Karpas-422 (cell line): ENCODE measurements at regions not wholly inside any gene's neighbourhood (a gene's known extent, or its start where the extent isn't known, plus 50 kb on each side); places are given as distances from the start of the nearest gene placed in this dataset.
"Not testable (repeated sequence)": the region's sequence is repeated elsewhere in the genome, so short reads cannot be mapped to it uniquely, and the experiment has no call there.

ENCODE experiments used
- DNase-seq: peaks from one replicate; pipeline ENCODE4 v3.0.0-alpha.2; 2015
- H2AFZ ChIP-seq: fragments of 200-600 bp; sonication (generic); 2 replicates; pipeline ENCODE4 v1.6.1; 2014; ENCODE audit warnings: antibody characterized with exemption, low read length, mixed read lengths
- H3K27ac ChIP-seq: fragments of 200-600 bp; sonication (generic); 2 replicates; pipeline ENCODE4 v1.5.1; 2014; ENCODE audit warnings: mild to moderate bottlenecking, low read length, moderate library complexity
- H3K27me3 ChIP-seq: fragments of 200-600 bp; sonication (generic); 2 replicates; pipeline ENCODE4 v1.6.1; 2014; ENCODE audit warnings: low read length, mixed read lengths
- H3K36me3 ChIP-seq: fragments of 200-600 bp; sonication (generic); 2 replicates; pipeline ENCODE4 v1.6.1; 2014; ENCODE audit warnings: low read length, mixed read lengths; ENCODE audit not compliant: insufficient read depth
- H3K4me1 ChIP-seq: fragments of 200-600 bp; sonication (generic); 2 replicates; pipeline ENCODE4 v1.6.1; 2014; ENCODE audit warnings: mild to moderate bottlenecking, low read length, mixed read lengths
- H3K4me2 ChIP-seq: fragments of 200-600 bp; sonication (generic); 2 replicates; pipeline ENCODE4 v1.6.1; 2014; ENCODE audit warnings: low read length, low read depth, mild to moderate bottlenecking; ENCODE audit not compliant: poor library complexity, severe bottlenecking
- H3K4me3 ChIP-seq: fragments of 200-600 bp; sonication (generic); 2 replicates; pipeline ENCODE4 v1.5.1; 2014; ENCODE audit warnings: mild to moderate bottlenecking, antibody characterized with exemption, low read length, mixed read lengths
- H3K79me2 ChIP-seq: fragments of 200-600 bp; sonication (generic); 2 replicates; pipeline ENCODE4 v1.6.1; 2014; ENCODE audit warnings: mild to moderate bottlenecking, low read length, mixed read lengths
- H3K9ac ChIP-seq: fragments of 200-600 bp; sonication (generic); 2 replicates; pipeline ENCODE4 v1.6.0; 2014; ENCODE audit warnings: low read length
- H3K9me2 ChIP-seq: fragments of 200-600 bp; sonication (generic), shearing (Covaris generic); replicated peaks from 2 replicates; pipeline ENCODE4 v1.6.0; 2014; ENCODE audit warnings: mild to moderate bottlenecking, low read length, moderate library complexity; ENCODE audit not compliant: insufficient read depth
- H3K9me3 ChIP-seq: fragments of 300-700, 200-600 bp; sonication (generic); 2 replicates; pipeline ENCODE4 v1.6.1; 2014; ENCODE audit warnings: low read length, mixed read lengths
- H4K20me1 ChIP-seq: fragments of 200-600 bp; sonication (generic); 2 replicates; pipeline ENCODE4 v1.6.1; 2014; ENCODE audit warnings: mild to moderate bottlenecking, antibody characterized with exemption, low read length, low read depth; ENCODE audit not compliant: insufficient read depth

GRCh38 chr12:4833053-4833452, 76.7 kb upstream of the KCNA1 start:
- Histone ChIP-seq H2AFZ (no peak overlapping the region), H3K4me3 (no peak overlapping the region), H3K9ac (no peak overlapping the region), H3K79me2 (no peaks in the 10 kb centered on the region), H3K4me1 (peaks cover 29% of the 10 kb centered on the region), H3K9me2 (no peaks in the 10 kb centered on the region), H3K9me3 (peaks cover 7% of the 10 kb centered on the region; the same call in 1 of the 2 replicates), H3K4me2 (no peak overlapping the region), H3K36me3 (no peaks in the 10 kb centered on the region), H4K20me1 (no peaks in the 10 kb centered on the region), H3K27me3 (no peaks in the 10 kb centered on the region), H3K27ac (no peak overlapping the region)
- no peak for DNase-seq

DNA sequence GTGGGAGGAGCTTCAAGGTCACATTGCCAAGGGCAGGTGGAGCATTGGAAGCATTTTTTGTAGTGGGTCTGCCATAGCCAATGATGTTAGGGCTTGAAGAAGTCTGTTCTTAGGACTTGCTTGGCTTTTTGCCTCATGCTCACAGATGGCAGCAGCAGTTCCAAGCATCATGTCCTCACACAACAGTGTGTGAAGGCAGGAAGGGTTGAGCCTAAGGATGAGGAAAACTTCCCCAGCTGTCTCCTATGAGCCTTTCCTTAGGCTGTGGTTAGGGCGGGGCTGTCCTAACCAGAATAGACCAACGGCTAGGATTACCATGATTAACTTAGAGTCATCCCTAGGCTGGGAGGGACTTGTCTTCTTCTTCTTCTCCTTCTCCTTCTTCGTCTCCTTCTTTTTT, 76.2 kb upstream of the KCNA1 start:
- Histone ChIP-seq H3K9ac (no peak overlapping the region), H3K4me2 (no peak overlapping the region), H2AFZ (no peak overlapping the region), H3K27ac (no peak overlapping the region), H3K4me1 (peaks cover 24% of the 10 kb centered on the region), H3K27me3 (no peaks in the 10 kb centered on the region), H3K4me3 (no peak overlapping the region), H3K79me2 (no peaks in the 10 kb centered on the region), H4K20me1 (no peaks in the 10 kb centered on the region), H3K9me2 (no peaks in the 10 kb centered on the region), H3K36me3 (no peaks in the 10 kb centered on the region), H3K9me3 (peaks cover 7% of the 10 kb centered on the region; the same call in 1 of the 2 replicates)
- DNase-seq = no peak

- H3K9ac ChIP-seq, H3K9me2 ChIP-seq, H3K36me3 ChIP-seq, H3K9me3 ChIP-seq, DNase-seq, H3K27ac ChIP-seq, H2AFZ ChIP-seq, H3K4me2 ChIP-seq, H3K79me2 ChIP-seq, H3K4me3 ChIP-seq, H3K27me3 ChIP-seq, H4K20me1 ChIP-seq, H3K4me1 ChIP-seq: not testable (repeated sequence)
These were observed 67.3 kb upstream of the KCNA1 start for GRCh38 chr12:4842401-4842800.

- H2AFZ ChIP-seq = no peak overlapping the region
- no peaks in the 10 kb centered on the region for H3K79me2 ChIP-seq
- H3K36me3 ChIP-seq = no peaks in the 10 kb centered on the region
- no peaks in the 10 kb centered on the region for H3K27me3 ChIP-seq
- no peaks in the 10 kb centered on the region for H3K9me2 ChIP-seq
- no peak overlapping the region for H3K4me2 ChIP-seq
- no peaks in the 10 kb centered on the region for H3K9me3 ChIP-seq
- no peaks in the 10 kb centered on the region; the same call in 1 of the 2 replicates for H3K4me1 ChIP-seq
- no peak overlapping the region for H3K27ac ChIP-seq
- no peaks in the 10 kb centered on the region for H4K20me1 ChIP-seq
- no peak overlapping the region for H3K9ac ChIP-seq
- DNase-seq = no peak
- H3K4me3 ChIP-seq = no peak overlapping the region
These were observed 65.8 kb upstream of the KCNA1 start for GRCh38 chr12:4843907-4844306.

DNA sequence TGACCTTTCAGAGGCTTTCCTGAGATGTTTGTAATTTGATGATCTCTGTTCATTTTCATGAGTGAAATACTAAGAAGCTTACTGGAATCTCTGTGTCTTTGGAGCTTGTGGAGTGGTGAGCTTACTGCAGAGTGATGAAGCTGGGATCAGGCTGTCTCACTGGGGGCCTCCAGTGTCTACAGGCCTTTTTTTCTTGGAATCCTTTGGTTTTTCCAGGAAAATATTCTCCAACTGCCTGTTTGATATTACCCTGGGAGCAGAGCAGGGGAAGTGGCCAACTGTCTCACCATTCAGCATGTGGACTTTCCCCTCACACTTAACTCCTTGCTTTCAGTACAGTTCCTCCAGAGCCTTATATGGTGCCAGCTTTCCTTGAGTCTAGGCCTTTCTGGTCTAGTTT, 62.0 kb upstream of the KCNA1 start:
- H3K36me3 ChIP-seq = no peaks in the 10 kb centered on the region
- no peaks in the 10 kb centered on the region for H4K20me1 ChIP-seq
- H3K79me2 ChIP-seq = no peaks in the 10 kb centered on the region
- H3K4me1 ChIP-seq = 0 out of 2 replicates have a peak, but pooled peaks cover 2% of the 10 kb centered on the region
- H3K4me3 ChIP-seq = no peak overlapping the region
- no peak overlapping the region for H3K9ac ChIP-seq
- no peaks in the 10 kb centered on the region for H3K27me3 ChIP-seq
- no peak for DNase-seq
- no peak overlapping the region for H3K27ac ChIP-seq
- no peaks in the 10 kb centered on the region for H3K9me3 ChIP-seq
- no peak overlapping the region for H3K4me2 ChIP-seq
- H3K9me2 ChIP-seq = no peaks in the 10 kb centered on the region
- H2AFZ ChIP-seq = no peak overlapping the region

GRCh38 chr12:4849115-4849541, 60.6 kb upstream of the KCNA1 start:
- Histone ChIP-seq H3K4me1 (0 out of 2 replicates have a peak, but pooled peaks cover 2% of the 10 kb centered on the region), H3K27me3 (no peaks in the 10 kb centered on the region), H3K79me2 (no peaks in the 10 kb centered on the region), H3K9ac (no peak overlapping the region), H3K36me3 (no peaks in the 10 kb centered on the region), H2AFZ (no peak overlapping the region), H3K27ac (no peak overlapping the region), H4K20me1 (no peaks in the 10 kb centered on the region), H3K4me2 (no peak overlapping the region), H3K9me2 (no peaks in the 10 kb centered on the region), H3K4me3 (no peak overlapping the region), H3K9me3 (no peaks in the 10 kb centered on the region)
- peak; percentile 67 for DNase-seq

DNA sequence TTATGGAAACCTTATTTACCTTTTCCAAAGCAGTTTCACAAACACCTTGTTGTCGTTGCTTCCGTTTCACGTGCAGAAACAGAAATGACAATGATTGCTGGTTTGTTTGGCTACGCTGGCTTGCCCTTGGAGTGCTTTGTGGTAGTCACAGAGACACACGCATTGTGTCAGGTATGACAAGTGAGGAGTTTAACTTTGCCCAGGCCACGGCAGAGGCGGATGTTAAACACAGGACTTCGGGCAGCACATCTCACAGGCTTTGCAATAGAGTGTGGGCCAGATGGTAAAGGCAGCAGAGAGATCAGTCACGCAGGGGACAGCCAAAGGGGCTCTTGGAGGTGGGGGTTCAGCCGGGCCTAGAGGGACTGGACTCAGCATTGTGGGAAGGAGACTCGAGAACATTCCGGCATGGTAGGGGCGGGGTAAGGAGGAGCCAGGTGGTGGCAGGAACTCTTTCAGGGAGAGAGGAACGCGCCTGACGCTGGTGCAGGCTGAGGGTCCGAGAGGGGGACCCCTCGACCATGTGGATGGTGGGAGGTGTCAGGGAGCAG, 59.8 kb upstream of the KCNA1 start:
- no peak overlapping the region for H3K27ac ChIP-seq
- H2AFZ ChIP-seq = no peak overlapping the region
- H3K9me2 ChIP-seq = no peaks in the 10 kb centered on the region
- H4K20me1 ChIP-seq = no peaks in the 10 kb centered on the region
- H3K27me3 ChIP-seq = no peaks in the 10 kb centered on the region
- H3K4me3 ChIP-seq = no peak overlapping the region
- H3K4me1 ChIP-seq = 0 out of 2 replicates have a peak, but pooled peaks cover 2% of the 10 kb centered on the region
- no peaks in the 10 kb centered on the region for H3K36me3 ChIP-seq
- no peak for DNase-seq
- H3K9ac ChIP-seq = no peak overlapping the region
- H3K79me2 ChIP-seq = no peaks in the 10 kb centered on the region
- H3K9me3 ChIP-seq = no peaks in the 10 kb centered on the region
- no peak overlapping the region for H3K4me2 ChIP-seq

DNA sequence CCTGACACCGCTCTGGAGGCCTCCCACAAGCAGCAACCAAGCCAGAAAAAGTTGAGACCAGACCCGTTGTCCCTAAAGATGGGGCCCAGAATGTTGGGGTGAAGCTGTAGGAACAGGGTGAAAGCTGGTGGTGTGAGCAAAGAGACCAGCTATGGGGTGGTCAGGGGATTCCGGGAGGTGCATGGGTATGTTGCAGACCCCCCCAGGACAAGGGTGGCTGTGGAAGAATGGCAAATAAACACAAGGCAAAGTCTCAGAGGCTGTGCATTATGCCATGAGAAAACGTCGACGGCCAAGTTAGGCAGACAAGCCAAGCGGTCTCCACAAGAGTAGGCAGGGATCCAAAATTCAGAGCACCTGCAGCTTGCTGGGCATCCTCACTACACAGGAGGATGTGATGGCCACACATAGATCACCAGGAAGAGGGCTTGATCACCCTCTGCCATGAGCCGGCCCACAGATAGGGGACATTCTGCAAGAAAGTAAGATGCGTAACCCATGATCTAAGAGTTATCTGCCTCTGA, 58.8 kb upstream of the KCNA1 start:
- Histone ChIP-seq H3K9me2 (no peaks in the 10 kb centered on the region), H3K4me2 (no peak overlapping the region), H3K27me3 (no peaks in the 10 kb centered on the region), H3K27ac (no peak overlapping the region), H3K79me2 (no peaks in the 10 kb centered on the region), H3K4me1 (0 out of 2 replicates have a peak, but pooled peaks cover 2% of the 10 kb centered on the region), H3K4me3 (no peak overlapping the region), H4K20me1 (no peaks in the 10 kb centered on the region), H3K9me3 (no peaks in the 10 kb centered on the region), H3K36me3 (no peaks in the 10 kb centered on the region), H3K9ac (no peak overlapping the region), H2AFZ (no peak overlapping the region)
- DNase-seq = no peak
